Lung (tissue), 11 donors: ENCODE measurements at regions not wholly inside any gene's neighbourhood (a gene's known extent, or its start where the extent isn't known, plus 50 kb on each side); places are given as distances from the start of the nearest gene placed in this dataset.

Experiments used
- ATAC-seq: fragments of 200-7000 bp; cut with Tn5 transposase; one replicate; pipeline ENCODE4 v1.9.1; 2020; ENCODE audit warnings: moderate number of reproducible peaks; ENCODE audit not compliant: insufficient read depth, low FRiP score
- DNase-seq, 3 donors: peaks; one replicate each; pipeline ENCODE4 v3.0.0-alpha.2; 2013 to 2017
- H3K27ac ChIP-seq, 2 donors: one replicate each; pipeline ENCODE4 v1.5.1; 2013; ENCODE audit warnings: mild to moderate bottlenecking in 2 of 2, moderate library complexity in 2 of 2, control low read depth in 1 of 2, inconsistent platforms in 1 of 2, low read depth in 1 of 2, low read length in 1 of 2
- H3K27me3 ChIP-seq, 3 donors: one replicate each; pipeline ENCODE4 v1.5.1; 2013; ENCODE audit warnings: low read length in 2 of 3; ENCODE audit not compliant: control insufficient read depth in 3 of 3, insufficient read depth in 3 of 3
- H3K36me3 ChIP-seq, 4 donors: one replicate each; pipeline ENCODE4 v1.5.1; 2013; ENCODE audit warnings: low read length in 4 of 4, mild to moderate bottlenecking in 1 of 4, moderate library complexity in 1 of 4; ENCODE audit not compliant: control insufficient read depth in 4 of 4, insufficient read depth in 4 of 4
- H3K4me1 ChIP-seq, 5 donors: one replicate each; pipeline ENCODE4 v1.5.1; 2013; ENCODE audit warnings: low read length in 5 of 5, mild to moderate bottlenecking in 2 of 5, moderate library complexity in 1 of 5; ENCODE audit not compliant: control insufficient read depth in 5 of 5, insufficient read depth in 5 of 5
- H3K4me3 ChIP-seq: one replicate; pipeline ENCODE4 v1.5.1; 2013; ENCODE audit warnings: mild to moderate bottlenecking, control low read depth, moderate library complexity
- H3K9ac ChIP-seq, 2 donors: one replicate each; pipeline ENCODE4 v1.5.1; 2013; ENCODE audit warnings: low read length in 2 of 2, control low read depth in 1 of 2; ENCODE audit not compliant: insufficient read depth in 1 of 2
- H3K9me3 ChIP-seq, 4 donors: one replicate each; pipeline ENCODE4 v1.5.1; 2013; ENCODE audit warnings: low read length in 3 of 4, mild to moderate bottlenecking in 1 of 4, moderate library complexity in 1 of 4; ENCODE audit not compliant: control insufficient read depth in 4 of 4, insufficient read depth in 3 of 4
- whole genome bisulfite sequencing, 2 donors: extraction: QIAGEN DNeasy Blood & Tissue Kit; methylation state at CpG; one replicate each; pipeline ENCODE4 v1.1.7; 2013; 5-methylcytosine and 5-hydroxymethylcytosine counted together
- TF ChIP-seq, protein P1 (sequence below): IDR thresholded peaks from 2 replicates; pipeline ENCODE4 v1.5.1; 2012; ENCODE audit warnings: mild to moderate bottlenecking; ENCODE audit errors: control extremely low read depth, extremely low read depth
- donor health status: control.
- donor health status: control.
- donor health status: Bipolar disorder and iron deficiency.
- donor health status: healthy.
- donor health status: DM: yes; HTN: yes; CAD: no.

GRCh38 chr20:56091628-56092234, 86.4 kb upstream of the CBLN4 start:
- Histone ChIP-seq H3K36me3 (no peaks in the 10 kb centered on the region), H3K27me3 (peaks cover 0 to 3% (median 0%) of the 10 kb centered on the region in 3 donors), H3K27ac (no peak overlapping the region), H3K4me1 (no peaks in the 10 kb centered on the region), H3K4me3 (no peak overlapping the region), H3K9ac (no peak overlapping the region), H3K9me3 (peaks cover 0 to 10% (median 6%) of the 10 kb centered on the region in 4 donors)
- TF ChIP-seq, protein P1, sequence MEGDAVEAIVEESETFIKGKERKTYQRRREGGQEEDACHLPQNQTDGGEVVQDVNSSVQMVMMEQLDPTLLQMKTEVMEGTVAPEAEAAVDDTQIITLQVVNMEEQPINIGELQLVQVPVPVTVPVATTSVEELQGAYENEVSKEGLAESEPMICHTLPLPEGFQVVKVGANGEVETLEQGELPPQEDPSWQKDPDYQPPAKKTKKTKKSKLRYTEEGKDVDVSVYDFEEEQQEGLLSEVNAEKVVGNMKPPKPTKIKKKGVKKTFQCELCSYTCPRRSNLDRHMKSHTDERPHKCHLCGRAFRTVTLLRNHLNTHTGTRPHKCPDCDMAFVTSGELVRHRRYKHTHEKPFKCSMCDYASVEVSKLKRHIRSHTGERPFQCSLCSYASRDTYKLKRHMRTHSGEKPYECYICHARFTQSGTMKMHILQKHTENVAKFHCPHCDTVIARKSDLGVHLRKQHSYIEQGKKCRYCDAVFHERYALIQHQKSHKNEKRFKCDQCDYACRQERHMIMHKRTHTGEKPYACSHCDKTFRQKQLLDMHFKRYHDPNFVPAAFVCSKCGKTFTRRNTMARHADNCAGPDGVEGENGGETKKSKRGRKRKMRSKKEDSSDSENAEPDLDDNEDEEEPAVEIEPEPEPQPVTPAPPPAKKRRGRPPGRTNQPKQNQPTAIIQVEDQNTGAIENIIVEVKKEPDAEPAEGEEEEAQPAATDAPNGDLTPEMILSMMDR = no peak
- 65 to 81% methylated on average over 2 of the region's 2 CpGs for WGBS, 2 donors
- ATAC-seq (no peak), DNase-seq (no peak)

- TF ChIP-seq, protein P1 = no peak
Measured at GRCh38 chr20:56094228-56094627, 88.9 kb upstream of the CBLN4 start.

DNA sequence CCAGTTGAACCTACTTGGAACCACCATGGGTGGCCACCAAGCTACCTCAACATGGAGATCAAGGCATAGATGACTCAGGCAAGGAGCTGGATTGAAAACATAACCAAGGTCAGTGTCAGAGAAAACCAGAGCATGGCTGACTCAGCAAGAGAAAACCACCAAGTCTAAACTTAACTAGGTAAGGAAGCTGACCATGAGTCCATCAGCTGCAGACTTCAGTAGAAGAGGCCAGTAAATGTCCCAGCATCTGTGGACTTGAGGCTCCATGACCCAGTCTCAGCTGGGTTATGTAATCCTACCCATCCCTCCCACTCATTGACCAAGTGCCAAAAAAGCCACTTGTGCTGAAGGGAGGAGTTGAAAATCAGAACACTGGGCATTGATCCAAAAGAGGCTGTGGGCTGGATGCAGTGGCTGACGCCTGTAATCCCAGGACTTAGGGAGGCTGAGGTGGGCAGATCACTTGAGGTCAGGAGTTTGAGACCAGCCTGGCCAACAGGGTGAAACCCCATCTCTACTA, 93.7 kb upstream of the CBLN4 start:
- H3K36me3 ChIP-seq = no peaks in the 10 kb centered on the region
- no peak overlapping the region for H3K4me3 ChIP-seq
- peaks cover 0 to 6% (median 3%) of the 10 kb centered on the region in 4 donors for H3K9me3 ChIP-seq
- H3K4me1 ChIP-seq = no peaks in the 10 kb centered on the region
- no peak overlapping the region for H3K27ac ChIP-seq
- peaks cover 0 to 2% (median 0%) of the 10 kb centered on the region in 3 donors for H3K27me3 ChIP-seq
- 49 to 67% methylated on average over 1 of the region's 1 CpG for WGBS, 2 donors
- TF ChIP-seq, protein P1 = no peak
- ATAC-seq (no peak), DNase-seq (peak in 2 of 3 donors; percentile 11 to 54)
- no peak overlapping the region for H3K9ac ChIP-seq

More at GRCh38 chr20:56094228-56094627, 88.9 kb upstream of the CBLN4 start:
- 72 to 73% methylated on average over 5 of the region's 5 CpGs for WGBS, 2 donors
- no peaks in the 10 kb centered on the region for H3K4me1 ChIP-seq
- ATAC-seq (no peak), DNase-seq (no peak)
- H3K9me3 ChIP-seq = peaks cover 0 to 10% (median 6%) of the 10 kb centered on the region in 4 donors
- no peak overlapping the region for H3K27ac ChIP-seq
- H3K36me3 ChIP-seq = no peaks in the 10 kb centered on the region
- peaks cover 0 to 3% (median 0%) of the 10 kb centered on the region in 3 donors for H3K27me3 ChIP-seq
- no peak overlapping the region for H3K9ac ChIP-seq
- H3K4me3 ChIP-seq = no peak overlapping the region
